ENCODE measurements at regions not wholly inside any gene's neighbourhood (a gene's known extent, or its start where the extent isn't known, plus 50 kb on each side); places are given as distances from the start of the nearest gene placed in this dataset.

- no peak overlapping the region for H3K27ac ChIP-seq (ENCODE audit: low read depth, low read length)
- H3K4me2 ChIP-seq (ENCODE audit: insufficient read depth, low read length), result no peak overlapping the region
- DNase-seq (ENCODE audit: insufficient read length, low spot score, missing footprints), result no peak
- H2AFZ ChIP-seq (ENCODE audit: low read length), result no peak overlapping the region
- H3K4me1 ChIP-seq (ENCODE audit: insufficient read depth, low read length), result no peaks in the 10 kb centered on the region
- no peaks in the 10 kb centered on the region for H3K36me3 ChIP-seq (ENCODE audit: insufficient read depth, low read length)
- H3K27me3 ChIP-seq (ENCODE audit: insufficient read depth, low read length), result no peaks in the 10 kb centered on the region
- H3K4me3 ChIP-seq (ENCODE audit: insufficient read depth, low read length), result no peak overlapping the region
- no peaks in the 10 kb centered on the region for H3K79me2 ChIP-seq (ENCODE audit: insufficient read depth, low read length)
- H3K9me3 ChIP-seq (ENCODE audit: low read depth, low read length), result no peaks in the 10 kb centered on the region
- no peaks in the 10 kb centered on the region for H4K20me1 ChIP-seq (ENCODE audit: insufficient read depth, low read length)
- no peak for TF ChIP-seq CTCF (IDR thresholded peaks at IDR 0.05; ENCODE audit: extremely low read depth, low read depth, low read length)
Observed at GRCh38 chr20:20933142-20933958, 172.8 kb downstream of the LINC00237 start.

GRCh38 chr20:20932156-20932555 lies 174.0 kb downstream of the LINC00237 start:
- Histone ChIP-seq H3K27ac (ENCODE audit: low read depth, low read length) (no peak overlapping the region), H3K4me3 (ENCODE audit: insufficient read depth, low read length) (no peak overlapping the region), H4K20me1 (ENCODE audit: insufficient read depth, low read length) (no peaks in the 10 kb centered on the region), H2AFZ (ENCODE audit: low read length) (no peak overlapping the region), H3K4me2 (ENCODE audit: insufficient read depth, low read length) (no peak overlapping the region), H3K4me1 (ENCODE audit: insufficient read depth, low read length) (no peaks in the 10 kb centered on the region), H3K36me3 (ENCODE audit: insufficient read depth, low read length) (no peaks in the 10 kb centered on the region), H3K9me3 (ENCODE audit: low read depth, low read length) (no peaks in the 10 kb centered on the region), H3K27me3 (ENCODE audit: insufficient read depth, low read length) (no peaks in the 10 kb centered on the region), H3K79me2 (ENCODE audit: insufficient read depth, low read length) (no peaks in the 10 kb centered on the region)
- no peak for TF ChIP-seq CTCF (IDR thresholded peaks at IDR 0.05; ENCODE audit: extremely low read depth, low read depth, low read length)
- DNase-seq (ENCODE audit: insufficient read length, low spot score, missing footprints), result no peak

- DNase-seq (ENCODE audit: insufficient read length, low spot score, missing footprints), result no peak
- Histone ChIP-seq H3K36me3 (ENCODE audit: insufficient read depth, low read length) (no peaks in the 10 kb centered on the region), H3K27ac (ENCODE audit: low read depth, low read length) (no peak overlapping the region), H3K79me2 (ENCODE audit: insufficient read depth, low read length) (no peaks in the 10 kb centered on the region), H3K4me3 (ENCODE audit: insufficient read depth, low read length) (no peak overlapping the region), H3K27me3 (ENCODE audit: insufficient read depth, low read length) (no peaks in the 10 kb centered on the region), H3K4me1 (ENCODE audit: insufficient read depth, low read length) (no peaks in the 10 kb centered on the region), H3K9me3 (ENCODE audit: low read depth, low read length) (no peaks in the 10 kb centered on the region), H2AFZ (ENCODE audit: low read length) (no peak overlapping the region), H3K4me2 (ENCODE audit: insufficient read depth, low read length) (no peak overlapping the region), H4K20me1 (ENCODE audit: insufficient read depth, low read length) (no peaks in the 10 kb centered on the region)
- TF ChIP-seq CTCF (IDR thresholded peaks at IDR 0.05; ENCODE audit: extremely low read depth, low read depth, low read length), result no peak
Observed at GRCh38 chr20:20931632-20932031, 174.5 kb downstream of the LINC00237 start.

DNA sequence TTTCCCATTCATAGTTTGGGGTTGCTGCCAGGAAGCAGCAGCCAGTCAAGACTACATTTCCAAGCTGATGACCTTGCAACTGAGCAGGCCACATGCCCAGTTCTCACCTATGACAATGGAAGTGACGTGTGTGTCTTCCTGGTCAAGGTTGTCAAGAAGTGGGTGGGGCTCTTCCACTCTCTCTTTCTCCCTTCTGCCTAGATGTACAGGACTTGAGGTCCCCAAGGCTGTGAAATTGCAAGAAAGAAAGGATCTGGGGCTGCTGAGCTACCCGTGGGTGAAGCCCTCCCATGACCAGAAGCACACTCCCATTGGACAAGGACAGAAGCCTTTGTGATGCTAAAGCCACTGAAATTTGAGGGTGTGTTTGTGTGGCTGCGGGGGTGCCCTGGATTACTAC lies 175.1 kb downstream of the LINC00237 start:
- H3K4me2 ChIP-seq (ENCODE audit: insufficient read depth, low read length), result no peak overlapping the region
- no peaks in the 10 kb centered on the region for H3K27me3 ChIP-seq (ENCODE audit: insufficient read depth, low read length)
- H2AFZ ChIP-seq (ENCODE audit: low read length), result no peak overlapping the region
- no peaks in the 10 kb centered on the region for H3K79me2 ChIP-seq (ENCODE audit: insufficient read depth, low read length)
- no peak for TF ChIP-seq CTCF (IDR thresholded peaks at IDR 0.05; ENCODE audit: extremely low read depth, low read depth, low read length)
- no peaks in the 10 kb centered on the region for H3K9me3 ChIP-seq (ENCODE audit: low read depth, low read length)
- no peaks in the 10 kb centered on the region for H3K36me3 ChIP-seq (ENCODE audit: insufficient read depth, low read length)
- no peak overlapping the region for H3K4me3 ChIP-seq (ENCODE audit: insufficient read depth, low read length)
- no peaks in the 10 kb centered on the region for H3K4me1 ChIP-seq (ENCODE audit: insufficient read depth, low read length)
- no peaks in the 10 kb centered on the region for H4K20me1 ChIP-seq (ENCODE audit: insufficient read depth, low read length)
- DNase-seq (ENCODE audit: insufficient read length, low spot score, missing footprints), result no peak
- no peak overlapping the region for H3K27ac ChIP-seq (ENCODE audit: low read depth, low read length)

All from osteoblast (primary cell).